NCI-H1436 (cell line): ENCODE measurements at regions not wholly inside any gene's neighbourhood (a gene's known extent, or its start where the extent isn't known, plus 50 kb on each side); places are given as distances from the start of the nearest gene placed in this dataset.

ENCODE experiments used
- DNase-seq: peaks from one replicate; lab custom pipeline; 2025; lab: John Stamatoyannopoulos, UW

DNA sequence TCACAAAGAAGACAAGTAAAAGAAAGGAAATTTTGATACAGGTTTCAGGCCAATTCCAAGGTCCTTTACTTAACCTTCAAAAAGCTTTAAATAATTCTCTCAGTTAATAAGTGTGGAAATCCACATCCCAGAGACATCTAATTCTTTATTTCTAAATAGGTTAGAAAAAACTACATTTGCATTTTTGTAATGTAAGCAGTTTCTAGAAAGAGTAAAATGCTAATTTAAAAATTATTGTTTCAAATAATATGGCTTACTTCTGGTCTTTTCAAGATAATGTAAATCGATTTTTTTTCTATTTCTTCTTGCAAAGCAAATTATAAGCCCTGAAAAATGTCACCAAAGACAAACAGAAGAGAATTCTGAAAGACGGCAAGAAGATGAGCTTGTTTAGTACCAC is 180.4 kb upstream of the HHIP start:
- DNase-seq: no peak

DNA sequence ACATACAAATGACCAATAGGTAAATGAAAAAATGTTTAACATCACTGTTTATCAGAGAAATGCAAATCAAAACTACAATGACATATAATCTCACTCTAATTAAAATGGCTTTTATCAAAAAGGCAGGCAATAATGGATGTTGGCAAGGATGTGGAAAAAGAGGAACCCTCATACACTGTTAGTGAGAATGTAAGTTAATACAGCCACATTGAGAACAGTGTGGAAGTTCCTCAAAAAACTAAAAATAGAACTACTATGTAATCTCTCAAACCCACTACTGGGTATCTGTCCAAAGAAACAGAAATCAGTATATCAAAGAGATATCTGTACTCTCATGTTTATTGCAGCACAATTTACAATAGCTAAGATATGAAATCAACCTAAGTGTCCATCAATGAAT is 165.9 kb upstream of the HHIP start:
- no peak for DNase-seq

DNA sequence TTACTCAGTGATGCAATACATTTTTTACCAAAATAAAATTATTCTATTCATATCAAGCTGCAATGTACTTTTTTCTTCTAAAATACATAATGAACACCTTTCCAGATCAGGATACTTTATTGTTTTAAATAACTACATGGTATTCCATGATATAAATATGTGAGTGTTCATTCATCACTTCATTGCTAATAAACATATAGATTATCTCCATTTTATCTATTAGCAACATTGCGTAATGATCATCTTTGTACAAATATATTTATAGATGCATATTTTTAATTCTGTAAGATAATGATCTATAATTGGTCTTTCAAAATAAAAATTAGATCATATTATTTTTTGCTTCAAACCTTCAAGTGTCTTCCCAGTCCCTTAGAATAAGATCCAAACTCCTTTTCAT is 156.1 kb upstream of the HHIP start:
- no peak for DNase-seq

DNA sequence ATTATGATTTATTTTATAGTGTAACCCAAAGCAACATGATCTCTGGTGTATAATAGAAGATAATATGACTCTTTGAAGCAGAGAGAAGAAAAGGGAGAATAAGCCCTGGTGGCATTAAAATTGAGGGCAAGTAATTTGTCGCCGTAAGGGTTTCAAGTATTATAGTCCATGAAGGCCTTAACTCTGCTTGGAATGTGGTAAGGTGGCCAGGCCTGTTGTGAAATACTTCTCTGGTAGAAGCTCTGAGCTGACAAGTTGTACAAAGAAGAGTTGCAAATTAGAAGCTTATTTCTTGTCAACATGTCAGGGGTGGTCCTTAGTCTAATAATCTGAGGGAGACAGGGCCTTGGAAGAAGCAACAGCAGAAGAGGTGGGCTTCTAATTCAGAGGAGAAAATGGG is 151.7 kb upstream of the HHIP start:
- DNase-seq: no peak

DNA sequence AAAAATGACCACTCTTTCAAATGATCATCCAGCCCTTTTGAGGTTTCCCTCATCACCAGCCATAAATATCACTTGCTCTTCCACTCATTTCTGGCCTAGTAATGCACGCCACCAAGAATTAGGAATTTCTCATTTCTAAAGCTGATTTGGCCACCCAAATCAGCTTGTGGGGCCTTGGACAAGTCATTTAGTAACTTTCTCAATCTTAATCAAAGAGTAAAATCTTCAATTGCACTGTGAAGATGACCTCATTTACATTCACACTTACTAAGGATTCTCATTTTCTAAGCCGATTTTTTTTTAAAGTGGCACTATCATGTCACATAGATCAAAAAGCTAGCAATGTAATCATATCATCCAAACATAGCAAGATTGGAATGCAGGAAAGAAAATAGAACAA is 150.0 kb upstream of the HHIP start:
- DNase-seq: no peak

DNA sequence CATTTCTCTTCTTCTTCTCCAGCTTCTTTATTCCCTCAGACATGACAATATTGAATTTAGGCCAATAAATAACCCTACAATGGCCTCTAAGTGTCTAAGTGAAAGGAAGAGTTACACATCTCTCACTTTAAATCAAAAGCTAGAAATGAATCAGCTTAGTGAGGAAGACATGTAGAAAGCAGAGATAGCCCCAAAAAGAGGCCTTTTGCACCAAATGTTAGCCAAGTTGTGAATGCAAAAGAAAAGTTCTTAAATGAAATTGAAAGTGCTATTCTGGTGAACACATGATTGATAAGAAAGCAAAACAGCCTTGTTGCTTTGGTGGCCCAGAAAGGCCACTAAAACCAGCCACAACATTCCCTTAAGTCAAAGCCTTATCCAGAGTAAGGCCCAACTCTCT is 146.2 kb upstream of the HHIP start:
- DNase-seq: no peak

DNA sequence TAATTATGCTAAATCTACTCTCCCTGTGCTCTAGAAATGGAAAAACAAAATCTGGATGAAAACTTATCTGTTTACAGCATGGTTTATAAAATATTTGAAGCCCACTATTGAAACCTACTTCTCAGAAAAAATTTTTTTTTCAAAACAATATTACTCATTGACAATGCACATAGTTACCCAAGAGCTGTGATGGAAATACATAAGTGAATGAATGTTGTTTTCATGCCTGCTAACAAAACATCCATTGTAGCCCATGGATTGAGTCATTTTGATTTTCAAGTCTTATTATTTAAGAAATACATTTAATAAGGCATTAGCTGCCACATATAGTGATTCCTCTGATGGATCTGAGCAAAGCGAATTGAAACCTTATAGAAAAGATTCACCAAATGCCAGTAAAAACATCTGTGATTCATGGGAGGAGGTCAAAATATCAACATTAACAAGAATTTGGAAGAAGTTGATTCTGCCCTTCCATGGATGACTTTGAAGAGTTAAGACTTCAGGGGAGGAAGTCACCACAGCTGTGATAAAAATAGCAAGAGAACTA is 144.7 kb upstream of the HHIP start:
- DNase-seq: no peak

DNA sequence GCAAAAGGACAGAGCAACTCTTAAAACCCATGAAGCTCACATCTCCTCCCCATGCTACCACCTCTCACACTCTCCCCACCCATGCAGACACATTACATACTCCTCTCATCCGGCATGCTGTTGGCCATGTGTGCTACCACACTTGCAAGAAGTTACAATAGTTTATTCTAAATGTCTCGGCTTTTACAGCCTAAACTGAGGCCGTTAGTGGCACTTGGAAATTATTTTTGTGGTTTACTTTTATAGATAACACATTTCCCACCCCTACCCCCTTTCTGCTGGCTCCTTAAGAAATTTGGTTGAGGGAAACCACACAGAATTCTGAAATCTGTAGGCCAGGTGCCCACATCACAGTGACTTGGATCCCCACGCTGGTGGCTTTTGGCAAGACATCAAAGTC is 141.1 kb upstream of the HHIP start:
- no peak for DNase-seq

DNA sequence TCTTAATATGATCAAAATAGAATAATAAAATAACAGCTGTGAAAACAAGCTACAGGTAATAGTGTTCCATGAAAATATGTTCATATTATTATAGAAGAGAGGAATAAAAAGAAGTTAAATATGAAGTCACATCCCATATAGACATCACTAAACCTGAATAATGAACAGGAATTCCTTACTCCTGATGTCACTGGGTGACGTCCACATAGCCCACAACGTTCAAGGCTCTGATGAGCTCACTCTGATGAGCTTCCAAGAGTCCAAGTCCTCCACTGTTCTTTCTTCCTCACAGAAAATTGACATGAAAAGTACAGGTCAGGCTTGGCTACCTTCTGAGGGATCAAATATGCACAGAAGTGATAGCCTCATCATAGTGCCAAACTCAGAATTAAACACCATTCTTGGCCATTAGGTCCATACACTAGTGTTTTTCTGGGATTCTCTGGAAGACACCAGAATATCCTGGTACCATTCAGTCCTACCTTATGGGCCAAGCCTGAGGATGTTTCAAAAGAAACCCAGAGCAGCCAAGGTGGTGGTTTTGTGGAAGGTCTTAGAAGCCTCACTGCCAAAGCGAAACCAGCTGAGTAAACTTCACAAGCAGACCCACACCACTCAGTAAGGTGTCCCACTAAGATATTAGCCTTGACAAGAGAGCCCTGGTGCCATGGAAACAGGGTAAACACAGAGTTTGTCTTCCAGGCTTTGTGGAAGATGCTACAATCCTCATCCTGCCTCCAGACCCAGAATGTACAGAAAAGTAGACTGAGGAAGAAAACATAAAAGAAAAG is 138.4 kb upstream of the HHIP start:
- DNase-seq: no peak

DNA sequence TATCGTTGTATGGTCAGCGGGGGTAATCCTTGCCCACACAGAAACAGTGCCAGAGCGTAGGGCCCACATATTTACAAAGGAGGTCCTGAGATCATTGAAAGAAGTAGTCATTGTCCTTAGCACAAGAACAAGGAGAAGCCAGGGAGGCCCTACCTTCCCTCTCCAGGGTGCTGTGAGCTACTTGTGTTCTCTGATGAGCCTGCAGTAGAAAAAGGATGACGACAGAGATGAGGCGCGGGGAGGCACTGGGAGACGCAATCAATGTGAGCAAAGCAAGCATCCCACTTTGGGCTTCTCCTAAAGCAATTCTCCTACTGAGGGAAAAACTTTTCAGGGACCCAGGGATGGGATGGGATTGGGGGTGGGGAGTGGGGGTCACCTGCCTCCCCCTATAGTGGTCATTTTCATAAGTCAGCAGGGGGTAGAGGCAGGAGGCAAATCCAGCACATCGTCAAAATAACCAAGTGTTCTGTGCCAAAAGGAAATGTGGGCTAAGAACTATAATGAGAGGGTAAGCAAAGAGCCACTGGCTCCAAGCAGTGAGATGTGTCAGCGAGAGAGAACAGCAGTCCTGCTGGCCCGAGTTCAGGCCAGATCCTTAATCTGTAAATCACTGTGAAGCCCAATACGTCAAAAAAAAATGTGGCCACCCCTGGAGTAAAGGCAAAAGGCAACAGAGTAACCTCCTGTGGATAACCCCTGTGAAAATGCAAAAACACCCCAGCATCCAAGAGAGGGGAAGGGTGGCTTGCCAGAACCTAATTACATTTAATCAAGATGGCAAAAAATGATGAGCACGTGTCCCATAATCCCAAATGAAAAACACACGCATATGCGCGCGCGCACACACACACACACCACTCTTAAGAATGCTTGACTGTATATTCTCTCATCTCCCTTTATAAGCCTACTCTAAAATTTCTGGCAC is 136.6 kb upstream of the HHIP start:
- no peak for DNase-seq

DNA sequence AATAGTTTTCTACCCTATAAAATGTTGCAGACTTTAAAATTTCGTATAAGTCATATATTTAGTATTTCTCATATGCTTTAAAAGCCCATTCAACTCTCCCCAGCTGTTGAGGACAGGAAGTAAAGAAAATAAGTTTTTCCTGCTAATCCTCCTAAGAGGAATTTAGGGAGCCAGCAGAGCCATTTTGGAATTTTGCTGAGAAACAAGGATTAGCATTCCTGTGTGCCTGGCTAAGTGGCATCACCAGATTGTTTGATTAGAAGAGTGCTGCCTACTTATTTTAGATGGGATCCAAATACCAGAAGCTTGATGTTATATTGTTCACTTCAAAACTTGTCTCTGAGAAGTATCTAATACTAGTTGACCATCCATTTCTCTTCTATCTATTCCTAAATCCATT is 131.2 kb upstream of the HHIP start:
- DNase-seq: no peak

DNA sequence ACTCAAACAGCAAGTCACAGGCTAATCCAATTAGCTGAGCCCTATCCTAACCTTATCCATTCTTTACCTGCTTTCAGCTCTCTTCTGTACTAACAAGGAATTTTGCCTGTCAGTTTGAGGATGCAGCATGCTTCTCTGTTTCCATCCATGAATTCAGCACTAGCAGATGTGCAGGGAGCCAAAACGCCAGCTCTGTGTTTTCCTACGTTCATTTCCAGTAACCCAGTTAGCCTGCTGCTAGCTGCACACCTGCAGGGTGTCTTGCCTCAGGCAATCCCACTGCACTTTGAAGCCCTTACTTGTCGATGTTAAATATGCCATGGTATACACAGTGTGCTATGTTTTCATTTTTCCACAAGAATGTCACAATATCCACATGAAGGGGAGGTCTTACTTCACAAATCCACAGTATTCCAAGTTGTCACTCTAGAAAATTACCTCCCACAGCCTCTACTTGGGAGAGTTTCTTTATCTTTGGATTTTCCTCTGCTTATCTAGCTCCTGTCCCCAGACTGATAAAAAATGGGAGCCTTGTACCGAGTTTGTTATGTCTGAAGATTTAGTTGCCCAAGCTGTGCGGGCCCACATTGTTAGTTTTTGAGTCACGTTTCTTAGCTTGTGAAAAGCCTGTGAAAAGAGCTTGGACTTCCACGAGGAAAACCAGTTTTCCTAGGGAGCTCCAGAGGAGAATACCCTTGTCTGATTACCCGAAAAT is 127.6 kb upstream of the HHIP start:
- no peak for DNase-seq

DNA sequence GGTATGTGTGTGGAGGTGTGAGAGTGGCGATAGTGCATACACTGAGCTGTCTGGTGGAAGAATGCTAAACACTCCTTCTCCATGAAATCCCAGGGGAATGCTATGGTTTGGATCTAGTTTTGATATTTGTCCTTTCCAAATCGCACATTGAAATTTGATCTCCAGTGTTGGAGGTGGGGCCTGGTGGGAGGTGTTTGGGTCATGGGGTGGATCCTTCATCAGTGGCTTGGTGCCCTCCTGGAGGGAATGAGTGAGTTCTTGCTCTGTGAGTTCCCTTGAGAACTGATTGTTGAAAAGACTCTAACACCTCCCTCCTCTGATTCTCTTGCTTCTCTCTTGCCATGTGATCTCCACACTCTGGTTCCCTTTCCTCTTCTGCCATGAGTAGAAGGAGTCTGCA is 114.1 kb upstream of the HHIP start:
- DNase-seq: no peak

DNA sequence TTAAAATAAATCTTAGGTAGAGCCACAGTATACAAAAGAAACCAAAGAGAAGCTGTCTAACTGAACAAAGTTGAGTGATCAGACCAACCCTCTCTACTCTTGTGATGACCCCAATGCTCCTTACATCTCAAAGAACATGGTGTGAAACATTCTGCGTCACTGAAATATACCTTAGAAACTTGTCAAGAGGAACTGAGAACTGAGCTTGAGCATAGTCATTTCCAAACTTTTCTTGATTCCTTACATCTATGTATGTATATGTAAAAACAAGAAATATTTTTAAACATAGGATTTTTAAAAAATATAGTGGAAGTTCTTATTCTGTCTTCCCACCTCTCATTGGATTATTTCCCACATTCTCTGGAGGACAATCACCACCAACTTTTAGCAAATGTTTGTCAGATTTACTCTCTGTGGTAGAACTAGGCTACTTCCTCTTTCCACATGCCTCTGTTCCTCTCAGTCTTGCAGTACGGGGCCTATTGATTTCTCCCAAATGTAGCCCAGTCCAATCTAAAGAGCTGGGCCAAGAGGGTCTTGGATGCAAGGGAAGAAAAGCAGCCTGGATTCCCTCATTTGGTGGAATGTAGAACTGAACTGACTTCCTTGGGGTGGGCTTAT is 98.2 kb upstream of the HHIP start:
- DNase-seq: no peak

DNA sequence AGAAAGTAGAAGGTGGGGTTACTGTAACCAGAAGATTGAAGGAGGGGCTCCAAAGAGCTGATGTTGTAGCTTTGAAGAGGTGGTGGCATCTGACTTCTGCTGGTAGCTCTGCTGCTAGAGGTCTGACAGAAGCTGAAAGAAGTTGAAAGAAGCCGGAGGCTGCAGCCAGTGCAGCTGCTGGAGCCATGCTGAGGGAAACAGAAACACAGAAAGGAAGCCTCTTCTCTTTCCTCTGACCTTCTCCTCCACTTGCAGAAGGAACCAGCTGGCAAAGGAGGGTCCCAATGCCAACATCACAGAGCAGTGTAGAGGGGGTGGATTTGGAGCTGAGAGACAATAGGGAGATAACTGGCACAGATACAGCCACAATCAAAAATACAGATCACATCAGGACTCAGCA is 89.3 kb upstream of the HHIP start:
- DNase-seq: no peak

DNA sequence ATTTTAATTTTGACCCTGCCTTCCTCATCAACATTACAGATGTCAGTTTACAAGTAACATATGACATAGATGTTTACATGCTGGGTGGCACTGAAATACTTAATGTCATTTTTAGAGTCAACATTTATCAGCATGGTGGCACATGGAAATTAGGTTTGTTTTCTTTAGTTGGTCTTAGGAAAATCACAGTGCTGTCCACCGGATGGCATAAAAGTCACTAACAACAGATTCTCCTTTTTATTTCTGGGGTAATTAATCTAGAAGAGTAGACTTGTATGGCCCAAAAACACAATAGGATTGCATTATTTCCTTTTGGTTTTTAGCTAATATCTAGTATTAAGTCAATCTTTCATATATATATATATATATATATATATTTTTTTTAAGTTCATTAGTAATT is 88.6 kb upstream of the HHIP start:
- DNase-seq: no peak

DNA sequence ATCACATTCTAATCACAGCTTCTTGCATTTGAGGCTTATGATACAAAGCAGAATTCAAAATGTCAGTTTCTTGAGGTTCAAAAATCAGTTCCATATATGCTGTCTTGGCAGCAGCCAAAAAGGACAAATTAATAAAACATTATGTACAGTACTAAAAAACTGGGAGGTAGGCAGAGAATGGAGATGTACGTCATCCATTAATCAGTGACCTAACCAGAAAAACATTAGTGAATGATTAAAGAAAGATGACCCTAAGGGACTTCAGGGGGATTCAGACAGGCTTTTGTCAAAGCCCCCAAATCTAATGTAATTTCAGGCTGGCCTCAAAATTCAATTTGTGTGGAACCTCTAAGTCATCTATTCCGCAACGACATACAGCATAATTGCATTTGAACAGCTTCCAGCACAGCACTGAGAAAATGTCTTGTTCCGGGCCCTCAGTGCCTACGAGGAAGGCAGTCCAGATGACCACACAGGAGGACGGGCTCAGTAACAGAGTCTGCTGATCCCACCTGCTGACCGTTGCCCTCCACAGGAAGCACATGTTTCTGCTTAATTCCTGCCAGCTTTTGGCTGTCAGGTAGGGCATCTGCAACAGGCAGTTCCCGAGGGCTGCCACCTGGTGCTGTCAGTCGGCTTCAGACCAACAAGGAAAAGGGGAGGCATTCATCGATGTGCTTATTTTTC is 83.8 kb upstream of the HHIP start:
- no peak for DNase-seq

DNA sequence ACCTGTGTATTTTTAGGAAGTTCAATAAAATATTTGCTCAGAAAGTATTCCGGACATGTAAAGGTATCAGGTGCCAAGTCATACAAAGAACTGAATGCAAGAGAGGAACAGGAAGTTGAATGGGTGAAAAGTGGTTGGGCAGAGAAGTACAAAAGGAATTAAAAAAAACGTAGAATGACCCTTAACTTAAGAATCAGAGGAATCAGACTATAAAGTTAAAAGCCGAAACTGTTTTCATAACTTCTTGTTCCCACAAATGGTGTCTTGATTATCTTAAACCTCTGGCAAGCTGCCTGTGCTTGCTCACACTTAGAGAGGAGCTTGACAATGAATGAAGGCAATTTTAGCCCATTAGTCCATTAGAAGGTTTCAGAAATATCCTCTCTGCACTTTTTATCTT is 81.6 kb upstream of the HHIP start:
- no peak for DNase-seq

DNA sequence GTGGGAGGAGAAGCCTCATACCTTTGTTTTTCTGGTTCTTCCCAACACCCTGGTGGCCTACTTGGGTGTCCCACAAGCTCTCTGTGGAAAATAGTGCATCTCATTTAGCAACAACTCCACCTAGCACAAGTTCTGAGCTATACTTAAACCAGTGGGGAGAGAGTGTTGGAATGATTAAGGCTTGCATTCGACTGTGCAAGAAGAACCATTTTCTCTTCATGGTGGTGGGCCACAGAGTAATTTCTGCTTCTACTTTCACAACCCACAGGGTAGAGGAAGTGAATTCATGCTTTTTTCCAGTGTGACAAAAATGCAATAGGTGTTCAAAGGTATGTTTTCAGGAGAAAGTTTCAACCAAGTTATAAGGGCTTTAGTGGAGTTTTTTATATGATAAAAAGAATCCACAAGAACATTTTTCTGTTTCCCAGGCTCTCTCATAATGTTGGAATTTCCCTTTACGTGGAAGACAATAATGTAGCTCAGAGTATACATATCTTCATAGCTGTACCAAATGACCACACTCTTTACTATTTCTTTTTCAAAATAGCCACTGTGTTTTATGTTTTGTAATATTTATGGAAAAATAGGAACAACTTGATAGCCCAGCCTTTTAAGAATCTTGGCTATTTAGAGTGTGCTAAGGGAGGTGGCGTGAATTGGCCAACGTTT is 80.3 kb upstream of the HHIP start:
- no peak for DNase-seq

DNA sequence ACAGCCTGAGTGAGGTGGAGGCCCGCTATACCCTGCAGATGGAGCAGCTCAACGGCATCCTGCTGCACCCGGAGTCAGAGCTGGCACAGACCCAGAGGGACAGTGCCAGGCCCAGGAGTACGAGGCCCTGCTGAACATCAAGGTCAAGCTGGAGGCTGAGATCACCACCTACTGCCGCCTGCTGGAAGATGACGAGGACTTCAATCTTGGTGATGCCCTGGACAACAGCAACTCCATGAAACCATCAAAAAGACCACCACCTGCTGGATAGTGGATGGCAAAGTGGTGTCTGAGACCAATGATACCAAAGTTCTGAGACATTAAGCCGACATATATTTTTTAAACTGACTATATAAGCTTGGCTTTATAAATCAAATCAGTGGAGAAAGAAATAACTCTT is 73.3 kb upstream of the HHIP start:
- no peak for DNase-seq

DNA sequence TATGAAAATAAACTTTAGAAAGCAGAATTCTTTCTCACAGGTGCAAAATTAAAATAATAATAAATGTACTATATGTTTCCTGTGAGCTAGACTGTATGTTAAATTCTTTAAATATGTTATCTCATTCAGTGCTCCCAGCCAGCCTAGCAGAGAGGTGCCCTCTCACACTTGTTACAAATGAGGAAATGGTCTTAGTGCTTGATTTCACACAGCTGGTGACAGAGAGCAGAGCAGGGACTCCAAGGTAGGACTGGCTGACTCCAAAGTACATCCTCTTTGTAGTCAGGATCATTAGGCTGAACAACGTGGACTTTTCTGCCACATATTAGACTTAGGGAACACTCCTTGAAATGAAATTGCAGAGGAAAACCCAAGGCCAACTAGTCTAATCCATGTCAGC is 72.0 kb upstream of the HHIP start:
- no peak for DNase-seq
